ENCODE measurements at regions not wholly inside any gene's neighbourhood (a gene's known extent, or its start where the extent isn't known, plus 50 kb on each side); places are given as distances from the start of the nearest gene placed in this dataset.

GRCh38 chr4:56282004-56282403 is 105.3 kb downstream of the AASDH start:
- ATAC-seq (no peak), DNase-seq (ENCODE audit: low read depth, low spot score) (no peak)
- CTCF ChIA-PET = no interaction called here
- Histone ChIP-seq H2AFZ (ENCODE audit: low read depth, low read length, poor library complexity, severe bottlenecking) (no peak overlapping the region), H3K27ac (ENCODE audit: low read depth, low read length) (no peak overlapping the region), H3K4me1 (ENCODE audit: control insufficient read depth in 1 of 2, insufficient read depth in 2 of 2, low read length in 2 of 2) (no peaks in the 10 kb centered on the region), H3K9me2 (ENCODE audit: insufficient read depth) (no peaks in the 10 kb centered on the region), H3K36me3 (ENCODE audit: control insufficient read depth in 1 of 2, insufficient read depth in 2 of 2, low read length in 2 of 2) (no peaks in the 10 kb centered on the region), H4K20me1 (ENCODE audit: insufficient read depth) (no peaks in the 10 kb centered on the region), H3K4me3 (replicated peaks in 1 of 2; ENCODE audit: low read depth in 1 of 2, low read length in 2 of 2) (no peak overlapping the region), H3K27me3 (ENCODE audit: insufficient read depth, low read length) (no peaks in the 10 kb centered on the region), H3K4me2 (ENCODE audit: low read length) (no peak overlapping the region), H3K79me2 (ENCODE audit: insufficient read depth, low read length) (no peaks in the 10 kb centered on the region), H3K9me3 (ENCODE audit: control insufficient read depth in 1 of 2, insufficient read depth in 1 of 2, low read depth in 1 of 2, low read length in 2 of 2) (no peaks in the 10 kb centered on the region), H3K9ac (ENCODE audit: low read length) (no peak overlapping the region)
- intact Hi-C loops (cut with micrococcal nuclease) = no loop called here
- POLR2A ChIA-PET = no interaction called here
- RAD21 ChIA-PET (ENCODE audit: low non-redundant PET in 1 of 2, low total read pairs in 2 of 2, uncharacterized antibody in 2 of 2, unreplicated experiment in 2 of 2) = no interaction called here
- no TSS peak for BruUV-seq (replicated peaks)
- TF ChIP-seq POLR2AphosphoS5 (IDR thresholded peaks at IDR 0.05; ENCODE audit: low read depth, low read length) = no peak

- TF ChIP-seq SIN3A (IDR thresholded peaks at IDR 0.05; ENCODE audit: low read depth) (no peak), SRF (IDR thresholded peaks at IDR 0.05; ENCODE audit: low read depth) (no peak), POLR2A (IDR thresholded peaks at IDR 0.05; ENCODE audit: borderline replicate concordance, extremely low read depth, insufficient read depth, insufficient read length) (no peak), EZH2 (IDR thresholded peaks at IDR 0.05) (no peak), EGR1 (IDR thresholded peaks at IDR 0.05; ENCODE audit: low read depth) (no peak), CEBPB (IDR thresholded peaks at IDR 0.05; ENCODE audit: low read depth) (no peak), JUND (IDR thresholded peaks at IDR 0.05) (no peak), CBX3 (IDR thresholded peaks at IDR 0.05; ENCODE audit: low read depth) (no peak), SP1 (IDR thresholded peaks at IDR 0.05; ENCODE audit: low read depth) (no peak), ELF1 (IDR thresholded peaks at IDR 0.05; ENCODE audit: borderline replicate concordance, low read depth) (no peak), FOSL1 (IDR thresholded peaks at IDR 0.05; ENCODE audit: low read depth) (no peak)
- TF ChIP-seq, protein P1, sequence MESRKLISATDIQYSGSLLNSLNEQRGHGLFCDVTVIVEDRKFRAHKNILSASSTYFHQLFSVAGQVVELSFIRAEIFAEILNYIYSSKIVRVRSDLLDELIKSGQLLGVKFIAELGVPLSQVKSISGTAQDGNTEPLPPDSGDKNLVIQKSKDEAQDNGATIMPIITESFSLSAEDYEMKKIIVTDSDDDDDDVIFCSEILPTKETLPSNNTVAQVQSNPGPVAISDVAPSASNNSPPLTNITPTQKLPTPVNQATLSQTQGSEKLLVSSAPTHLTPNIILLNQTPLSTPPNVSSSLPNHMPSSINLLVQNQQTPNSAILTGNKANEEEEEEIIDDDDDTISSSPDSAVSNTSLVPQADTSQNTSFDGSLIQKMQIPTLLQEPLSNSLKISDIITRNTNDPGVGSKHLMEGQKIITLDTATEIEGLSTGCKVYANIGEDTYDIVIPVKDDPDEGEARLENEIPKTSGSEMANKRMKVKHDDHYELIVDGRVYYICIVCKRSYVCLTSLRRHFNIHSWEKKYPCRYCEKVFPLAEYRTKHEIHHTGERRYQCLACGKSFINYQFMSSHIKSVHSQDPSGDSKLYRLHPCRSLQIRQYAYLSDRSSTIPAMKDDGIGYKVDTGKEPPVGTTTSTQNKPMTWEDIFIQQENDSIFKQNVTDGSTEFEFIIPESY (IDR thresholded peaks at IDR 0.05; ENCODE audit: extremely low read depth, insufficient replicate concordance, low read length) = no peak
- TF ChIP-seq, protein P2, sequence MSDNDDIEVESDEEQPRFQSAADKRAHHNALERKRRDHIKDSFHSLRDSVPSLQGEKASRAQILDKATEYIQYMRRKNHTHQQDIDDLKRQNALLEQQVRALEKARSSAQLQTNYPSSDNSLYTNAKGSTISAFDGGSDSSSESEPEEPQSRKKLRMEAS (IDR thresholded peaks at IDR 0.05) = no peak
- TF ChIP-seq, protein P3, sequence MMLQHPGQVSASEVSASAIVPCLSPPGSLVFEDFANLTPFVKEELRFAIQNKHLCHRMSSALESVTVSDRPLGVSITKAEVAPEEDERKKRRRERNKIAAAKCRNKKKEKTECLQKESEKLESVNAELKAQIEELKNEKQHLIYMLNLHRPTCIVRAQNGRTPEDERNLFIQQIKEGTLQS (IDR thresholded peaks at IDR 0.05) = no peak
- TF ChIP-seq, protein P4, sequence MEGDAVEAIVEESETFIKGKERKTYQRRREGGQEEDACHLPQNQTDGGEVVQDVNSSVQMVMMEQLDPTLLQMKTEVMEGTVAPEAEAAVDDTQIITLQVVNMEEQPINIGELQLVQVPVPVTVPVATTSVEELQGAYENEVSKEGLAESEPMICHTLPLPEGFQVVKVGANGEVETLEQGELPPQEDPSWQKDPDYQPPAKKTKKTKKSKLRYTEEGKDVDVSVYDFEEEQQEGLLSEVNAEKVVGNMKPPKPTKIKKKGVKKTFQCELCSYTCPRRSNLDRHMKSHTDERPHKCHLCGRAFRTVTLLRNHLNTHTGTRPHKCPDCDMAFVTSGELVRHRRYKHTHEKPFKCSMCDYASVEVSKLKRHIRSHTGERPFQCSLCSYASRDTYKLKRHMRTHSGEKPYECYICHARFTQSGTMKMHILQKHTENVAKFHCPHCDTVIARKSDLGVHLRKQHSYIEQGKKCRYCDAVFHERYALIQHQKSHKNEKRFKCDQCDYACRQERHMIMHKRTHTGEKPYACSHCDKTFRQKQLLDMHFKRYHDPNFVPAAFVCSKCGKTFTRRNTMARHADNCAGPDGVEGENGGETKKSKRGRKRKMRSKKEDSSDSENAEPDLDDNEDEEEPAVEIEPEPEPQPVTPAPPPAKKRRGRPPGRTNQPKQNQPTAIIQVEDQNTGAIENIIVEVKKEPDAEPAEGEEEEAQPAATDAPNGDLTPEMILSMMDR (IDR thresholded peaks at IDR 0.05 in 2 of 3, conservative IDR thresholded peaks at IDR 0.05 in 1 of 3; ENCODE audit: borderline replicate concordance in 1 of 3, insufficient read depth in 1 of 3, low read depth in 2 of 3, low read length in 2 of 3) = no peak
These were observed 110.7 kb downstream of the AASDH start for GRCh38 chr4:56276547-56276946.

More at GRCh38 chr4:56276547-56276946, 110.7 kb downstream of the AASDH start:
- BruUV-seq (replicated peaks) = no TSS peak
- Histone ChIP-seq H3K4me2 (ENCODE audit: low read length) (no peak overlapping the region), H4K20me1 (ENCODE audit: insufficient read depth) (no peaks in the 10 kb centered on the region), H3K9me2 (ENCODE audit: insufficient read depth) (no peaks in the 10 kb centered on the region), H3K27ac (ENCODE audit: low read depth, low read length) (no peak overlapping the region), H3K4me3 (replicated peaks in 1 of 2; ENCODE audit: low read depth in 1 of 2, low read length in 2 of 2) (no peak overlapping the region), H3K79me2 (ENCODE audit: insufficient read depth, low read length) (no peaks in the 10 kb centered on the region), H2AFZ (ENCODE audit: low read depth, low read length, poor library complexity, severe bottlenecking) (no peak overlapping the region), H3K36me3 (ENCODE audit: control insufficient read depth in 1 of 2, insufficient read depth in 2 of 2, low read length in 2 of 2) (no peaks in the 10 kb centered on the region), H3K9ac (ENCODE audit: low read length) (no peak overlapping the region), H3K9me3 (ENCODE audit: control insufficient read depth in 1 of 2, insufficient read depth in 1 of 2, low read depth in 1 of 2, low read length in 2 of 2) (no peaks in the 10 kb centered on the region), H3K27me3 (ENCODE audit: insufficient read depth, low read length) (no peaks in the 10 kb centered on the region), H3K4me1 (ENCODE audit: control insufficient read depth in 1 of 2, insufficient read depth in 2 of 2, low read length in 2 of 2) (no peaks in the 10 kb centered on the region)
- ATAC-seq (no peak), DNase-seq (ENCODE audit: low read depth, low spot score) (no peak)
- RAD21 ChIA-PET (ENCODE audit: low non-redundant PET in 1 of 2, low total read pairs in 2 of 2, uncharacterized antibody in 2 of 2, unreplicated experiment in 2 of 2) = no interaction called here
- CTCF ChIA-PET = no interaction called here
- intact Hi-C loops (cut with micrococcal nuclease) = no loop called here
- POLR2A ChIA-PET = no interaction called here

Measured in HCT116 (cell line).